ENCODE measurements at regions not wholly inside any gene's neighbourhood (a gene's known extent, or its start where the extent isn't known, plus 50 kb on each side); places are given as distances from the start of the nearest gene placed in this dataset.

DNA sequence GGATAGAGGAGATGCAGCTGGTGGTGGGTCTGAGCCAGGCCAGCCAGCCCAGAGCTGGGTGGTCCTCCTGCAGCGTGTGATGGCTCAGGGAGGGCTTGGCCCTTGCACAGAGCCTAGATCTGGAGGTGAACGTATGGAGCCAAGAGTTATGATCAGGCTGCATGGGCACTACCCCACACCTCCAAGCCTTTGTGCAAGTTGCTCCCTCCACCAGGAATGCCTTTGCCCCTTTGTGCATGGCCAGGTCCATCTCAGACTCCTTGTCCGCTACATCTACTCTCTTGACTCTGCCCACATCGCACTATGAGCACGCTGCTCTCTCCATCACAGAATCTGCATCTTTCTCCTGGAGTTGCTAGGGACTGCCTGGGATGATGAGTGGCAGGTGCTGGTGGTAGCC lies 895.7 kb downstream of the TBC1D22A start (continued):
- TF ChIP-seq NPAS2 (CRISPR knock-in tag; IDR thresholded peaks at IDR 0.05; ENCODE audit: borderline replicate concordance), result no peak
- TF ChIP-seq ATF7-NPFF (CRISPR knock-in tag; IDR thresholded peaks at IDR 0.05; ENCODE audit: low read depth), result no peak
- TF ChIP-seq, protein P1, sequence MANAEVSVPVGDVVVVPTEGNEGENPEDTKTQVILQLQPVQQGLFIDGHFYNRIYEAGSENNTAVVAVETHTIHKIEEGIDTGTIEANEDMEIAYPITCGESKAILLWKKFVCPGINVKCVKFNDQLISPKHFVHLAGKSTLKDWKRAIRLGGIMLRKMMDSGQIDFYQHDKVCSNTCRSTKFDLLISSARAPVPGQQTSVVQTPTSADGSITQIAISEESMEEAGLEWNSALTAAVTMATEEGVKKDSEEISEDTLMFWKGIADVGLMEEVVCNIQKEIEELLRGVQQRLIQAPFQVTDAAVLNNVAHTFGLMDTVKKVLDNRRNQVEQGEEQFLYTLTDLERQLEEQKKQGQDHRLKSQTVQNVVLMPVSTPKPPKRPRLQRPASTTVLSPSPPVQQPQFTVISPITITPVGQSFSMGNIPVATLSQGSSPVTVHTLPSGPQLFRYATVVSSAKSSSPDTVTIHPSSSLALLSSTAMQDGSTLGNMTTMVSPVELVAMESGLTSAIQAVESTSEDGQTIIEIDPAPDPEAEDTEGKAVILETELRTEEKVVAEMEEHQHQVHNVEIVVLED (CRISPR knock-in tag; IDR thresholded peaks at IDR 0.05; ENCODE audit: borderline replicate concordance), result no peak
- TF ChIP-seq ZFP36L1 (CRISPR knock-in tag; IDR thresholded peaks at IDR 0.05), result no peak
- no peak for TF ChIP-seq ZFP82 (CRISPR knock-in tag; IDR thresholded peaks at IDR 0.05; ENCODE audit: borderline replicate concordance)
- TF ChIP-seq FOSL2 (CRISPR knock-in tag; IDR thresholded peaks at IDR 0.05), result no peak
- no peak for TF ChIP-seq ZBTB3 (CRISPR knock-in tag; IDR thresholded peaks at IDR 0.05; ENCODE audit: borderline replicate concordance, low read depth)

DNA sequence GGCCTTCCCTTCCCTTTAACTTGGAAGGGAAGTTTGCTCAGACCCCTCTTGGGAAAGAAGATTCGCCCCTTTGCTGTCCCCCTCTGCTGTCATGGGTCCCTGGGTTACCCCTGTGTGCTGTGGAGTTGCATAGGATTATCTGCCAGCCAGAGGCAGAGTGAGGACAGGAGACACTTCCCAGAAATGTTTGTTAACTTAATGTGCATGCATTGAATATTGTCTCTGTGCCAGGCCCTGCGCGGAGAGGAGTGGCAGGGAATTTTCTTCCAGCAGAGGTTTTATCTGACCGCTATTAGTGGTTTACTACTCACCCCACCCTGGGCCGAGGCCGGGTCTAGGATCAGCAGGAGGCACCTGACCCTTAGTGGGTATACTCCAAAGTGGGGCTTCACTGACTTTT lies 894.8 kb downstream of the TBC1D22A start:
- Histone ChIP-seq H3K4me2 (ENCODE audit: low read depth, low read length) (no peak overlapping the region), H3K9ac (ENCODE audit: insufficient read depth, low read depth, low read length) (no peak overlapping the region), H3K36me3 (replicated peaks in 1 of 2; ENCODE audit: control insufficient read depth in 1 of 2, insufficient read depth in 2 of 2, low read length in 2 of 2) (no peaks in the 10 kb centered on the region), H4K20me1 (ENCODE audit: insufficient read depth, low read length) (no peaks in the 10 kb centered on the region), H3K79me2 (ENCODE audit: insufficient read depth, low read length) (no peaks in the 10 kb centered on the region), H2AFZ (ENCODE audit: low read length) (no peak overlapping the region), H3K4me1 (ENCODE audit: insufficient read depth, low read length) (no peaks in the 10 kb centered on the region), H3K9me3 (ENCODE audit: low read length) (peaks cover 56% of the 10 kb centered on the region), H3K27ac (ENCODE audit: extremely low read length, insufficient read depth, low read length) (no peak overlapping the region), H3K4me3 (replicated peaks in 1 of 3; ENCODE audit: insufficient read depth in 1 of 3, low read depth in 2 of 3, low read length in 3 of 3) (no peak overlapping the region), H3K27me3 (ENCODE audit: control insufficient read depth in 1 of 2, insufficient read depth in 2 of 2, low read length in 2 of 2) (no peaks in the 10 kb centered on the region)
- ChIA-PET CTCF (ENCODE audit: low intra/inter-chr PET ratio, low total read pairs) (no interaction called here), POLR2A (no interaction called here)
- FAIRE-seq, result no peak
- no peak for DNase-seq (ENCODE audit: low spot score)
- no peak for ATAC-seq
- in situ Hi-C loops (cut with HindIII; ENCODE audit: extremely low pct_ligation_motif_present, low pct_unique_long_range_greater_than_20kb), result no loop called here
- 0% methylated on average over 1 of the region's 6 CpGs for WGBS (ENCODE audit: low lambda C conversion rate)
- no TSS peak for BruUV-seq (replicated peaks)
- intact Hi-C loops (cut with micrococcal nuclease; ENCODE audit: unreplicated experiment), result no loop called here
- TF ChIP-seq SALL1 (CRISPR knock-in tag; IDR thresholded peaks at IDR 0.05), result no peak
- no peak for TF ChIP-seq ZNF501 (CRISPR knock-in tag; IDR thresholded peaks at IDR 0.05)
- no peak for TF ChIP-seq MAF1 (CRISPR knock-in tag; IDR thresholded peaks at IDR 0.05; ENCODE audit: borderline replicate concordance)
- no peak for TF ChIP-seq ZNF513 (CRISPR knock-in tag; conservative IDR thresholded peaks at IDR 0.05)
- no peak for TF ChIP-seq RBM39 (IDR thresholded peaks at IDR 0.05; ENCODE audit: low read depth, low read length, poor library complexity, severe bottlenecking)
- TF ChIP-seq, protein P2, sequence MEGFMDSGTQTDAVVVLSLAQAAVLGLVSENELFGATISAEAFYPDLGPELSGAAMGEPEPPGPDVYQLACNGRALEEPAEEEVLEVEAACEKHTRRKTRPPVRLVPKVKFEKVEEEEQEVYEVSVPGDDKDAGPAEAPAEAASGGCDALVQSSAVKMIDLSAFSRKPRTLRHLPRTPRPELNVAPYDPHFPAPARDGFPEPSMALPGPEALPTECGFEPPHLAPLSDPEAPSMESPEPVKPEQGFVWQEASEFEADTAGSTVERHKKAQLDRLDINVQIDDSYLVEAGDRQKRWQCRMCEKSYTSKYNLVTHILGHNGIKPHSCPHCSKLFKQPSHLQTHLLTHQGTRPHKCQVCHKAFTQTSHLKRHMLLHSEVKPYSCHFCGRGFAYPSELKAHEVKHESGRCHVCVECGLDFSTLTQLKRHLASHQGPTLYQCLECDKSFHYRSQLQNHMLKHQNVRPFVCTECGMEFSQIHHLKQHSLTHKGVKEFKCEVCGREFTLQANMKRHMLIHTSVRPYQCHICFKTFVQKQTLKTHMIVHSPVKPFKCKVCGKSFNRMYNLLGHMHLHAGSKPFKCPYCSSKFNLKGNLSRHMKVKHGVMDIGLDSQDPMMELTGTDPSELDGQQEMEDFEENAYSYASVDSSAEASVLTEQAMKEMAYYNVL (CRISPR knock-in tag; IDR thresholded peaks at IDR 0.05; ENCODE audit: borderline replicate concordance), result no peak
- no peak for TF ChIP-seq ZNF101 (CRISPR knock-in tag; IDR thresholded peaks at IDR 0.05; ENCODE audit: borderline replicate concordance, low read depth)
- no peak for TF ChIP-seq TBL1XR1 (IDR thresholded peaks at IDR 0.05; ENCODE audit: borderline replicate concordance, low read length, partially characterized antibody)
- no peak for TF ChIP-seq ZNF33A (CRISPR knock-in tag; IDR thresholded peaks at IDR 0.05; ENCODE audit: borderline replicate concordance)
- no peak for TF ChIP-seq AGO1 (IDR thresholded peaks at IDR 0.05; ENCODE audit: low read depth, low read length, poor library complexity, severe bottlenecking)
- no peak for TF ChIP-seq ZNF652 (CRISPR knock-in tag; IDR thresholded peaks at IDR 0.05; ENCODE audit: borderline replicate concordance, low read depth)

Data from HepG2 (cell line).